ENCODE measurements at regions not wholly inside any gene's neighbourhood (a gene's known extent, or its start where the extent isn't known, plus 50 kb on each side); places are given as distances from the start of the nearest gene placed in this dataset.

GRCh38 chr6:74969591-74970267 lies 236.1 kb downstream of the COL12A1 start:
- TF ChIP-seq POLR2AphosphoS5 (IDR thresholded peaks at IDR 0.05) (no peak), CTCF (IDR thresholded peaks at IDR 0.05) (no peak)

Measured in upper lobe of left lung (tissue), 4 donors.